HG03354 (cell line): ENCODE measurements at regions not wholly inside any gene's neighbourhood (a gene's known extent, or its start where the extent isn't known, plus 50 kb on each side); places are given as distances from the start of the nearest gene placed in this dataset.
"Not testable (repeated sequence)": the region's sequence is repeated elsewhere in the genome, so short reads cannot be mapped to it uniquely, and the experiment has no call there.

ENCODE experiments used
- ATAC-seq: cut with Tn5 transposase; IDR thresholded peaks from one replicate; pipeline ENCODE4 v1.9.1; 2021; ENCODE audit warnings: mild to moderate bottlenecking; ENCODE audit not compliant: unreplicated experiment, poor library complexity, severe bottlenecking

- not testable (repeated sequence) for ATAC-seq
These were observed 123.6 kb upstream of the RHOU start for GRCh38 chr1:228611707-228612106.

DNA sequence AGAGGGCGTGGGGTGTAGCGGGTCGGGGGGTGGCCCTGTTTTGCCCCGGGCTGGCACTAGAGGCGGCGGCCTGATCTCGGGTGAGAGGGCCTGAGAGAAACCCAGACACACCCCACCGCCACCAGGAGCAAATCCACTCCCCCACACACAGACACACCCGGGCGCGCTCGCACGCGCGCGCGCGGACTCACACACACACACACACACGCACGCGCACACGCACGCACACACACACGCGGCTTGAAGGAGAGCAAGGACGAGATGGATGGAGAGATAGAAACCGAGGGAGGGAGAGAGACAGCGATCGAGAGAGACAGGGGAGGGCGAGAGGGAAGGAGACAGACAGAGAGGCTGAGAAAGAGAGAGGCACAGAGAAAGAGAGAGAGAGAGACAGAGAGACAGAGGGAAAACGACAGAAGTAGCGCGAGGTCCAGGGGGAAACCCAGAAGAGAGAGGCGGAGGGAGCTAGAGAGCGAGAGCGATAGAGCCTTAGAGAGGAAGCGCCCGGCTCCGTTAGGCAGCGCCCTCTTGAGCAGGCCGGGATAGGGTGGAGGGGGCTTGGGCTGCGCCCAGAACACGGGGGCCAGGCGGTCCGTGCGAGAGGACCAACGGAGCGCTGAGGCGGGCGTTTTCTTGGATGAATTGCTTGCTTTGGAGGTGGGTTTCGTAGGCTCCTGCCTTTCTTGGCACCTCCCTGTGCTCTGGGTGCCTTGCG lies 113.1 kb upstream of the RHOU start:
- ATAC-seq = not testable (repeated sequence)

DNA sequence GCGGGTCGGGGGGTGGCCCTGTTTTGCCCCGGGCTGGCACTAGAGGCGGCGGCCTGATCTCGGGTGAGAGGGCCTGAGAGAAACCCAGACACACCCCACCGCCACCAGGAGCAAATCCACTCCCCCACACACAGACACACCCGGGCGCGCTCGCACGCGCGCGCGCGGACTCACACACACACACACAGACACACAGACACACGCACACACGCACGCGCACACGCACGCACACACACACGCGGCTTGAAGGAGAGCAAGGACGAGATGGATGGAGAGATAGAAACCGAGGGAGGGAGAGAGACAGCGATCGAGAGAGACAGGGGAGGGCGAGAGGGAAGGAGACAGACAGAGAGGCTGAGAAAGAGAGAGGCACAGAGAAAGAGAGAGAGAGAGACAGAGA lies 108.8 kb upstream of the RHOU start:
- not testable (repeated sequence) for ATAC-seq

DNA sequence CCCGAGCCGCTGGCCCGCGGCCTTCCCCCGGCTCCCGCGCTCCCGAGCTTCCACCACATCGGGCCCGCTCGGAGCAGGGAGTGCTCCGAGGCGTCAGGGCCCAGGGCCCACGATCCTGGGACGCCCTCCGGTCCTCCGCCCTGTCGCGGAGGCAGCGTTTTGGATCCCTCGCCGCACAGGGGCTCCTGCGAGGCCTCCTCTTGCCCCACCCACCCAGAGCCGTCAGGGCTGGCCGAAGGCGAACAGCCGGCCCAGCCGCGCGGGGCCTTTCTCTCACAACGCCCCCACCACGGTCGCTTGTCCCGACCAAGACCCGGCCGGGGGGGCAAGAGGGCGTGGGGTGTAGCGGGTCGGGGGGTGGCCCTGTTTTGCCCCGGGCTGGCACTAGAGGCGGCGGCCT lies 102.4 kb upstream of the RHOU start:
- not testable (repeated sequence) for ATAC-seq

DNA sequence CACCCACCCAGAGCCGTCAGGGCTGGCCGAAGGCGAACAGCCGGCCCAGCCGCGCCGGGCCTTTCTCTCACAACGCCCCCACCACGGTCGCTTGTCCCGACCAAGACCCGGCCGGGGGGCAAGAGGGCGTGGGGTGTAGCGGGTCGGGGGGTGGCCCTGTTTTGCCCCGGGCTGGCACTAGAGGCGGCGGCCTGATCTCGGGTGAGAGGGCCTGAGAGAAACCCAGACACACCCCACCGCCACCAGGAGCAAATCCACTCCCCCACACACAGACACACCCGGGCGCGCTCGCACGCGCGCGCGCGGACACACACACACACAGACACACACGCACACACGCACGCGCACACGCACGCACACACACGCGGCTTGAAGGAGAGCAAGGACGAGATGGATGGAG lies 100.0 kb upstream of the RHOU start:
- ATAC-seq = not testable (repeated sequence)

DNA sequence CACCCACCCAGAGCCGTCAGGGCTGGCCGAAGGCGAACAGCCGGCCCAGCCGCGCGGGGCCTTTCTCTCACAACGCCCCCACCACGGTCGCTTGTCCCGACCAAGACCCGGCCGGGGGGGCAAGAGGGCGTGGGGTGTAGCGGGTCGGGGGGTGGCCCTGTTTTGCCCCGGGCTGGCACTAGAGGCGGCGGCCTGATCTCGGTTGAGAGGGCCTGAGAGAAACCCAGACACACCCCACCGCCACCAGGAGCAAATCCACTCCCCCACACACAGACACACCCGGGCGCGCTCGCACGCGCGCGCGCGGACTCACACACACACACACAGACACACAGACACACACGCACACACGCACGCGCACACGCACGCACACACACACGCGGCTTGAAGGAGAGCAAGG lies 97.8 kb upstream of the RHOU start:
- ATAC-seq = not testable (repeated sequence)

DNA sequence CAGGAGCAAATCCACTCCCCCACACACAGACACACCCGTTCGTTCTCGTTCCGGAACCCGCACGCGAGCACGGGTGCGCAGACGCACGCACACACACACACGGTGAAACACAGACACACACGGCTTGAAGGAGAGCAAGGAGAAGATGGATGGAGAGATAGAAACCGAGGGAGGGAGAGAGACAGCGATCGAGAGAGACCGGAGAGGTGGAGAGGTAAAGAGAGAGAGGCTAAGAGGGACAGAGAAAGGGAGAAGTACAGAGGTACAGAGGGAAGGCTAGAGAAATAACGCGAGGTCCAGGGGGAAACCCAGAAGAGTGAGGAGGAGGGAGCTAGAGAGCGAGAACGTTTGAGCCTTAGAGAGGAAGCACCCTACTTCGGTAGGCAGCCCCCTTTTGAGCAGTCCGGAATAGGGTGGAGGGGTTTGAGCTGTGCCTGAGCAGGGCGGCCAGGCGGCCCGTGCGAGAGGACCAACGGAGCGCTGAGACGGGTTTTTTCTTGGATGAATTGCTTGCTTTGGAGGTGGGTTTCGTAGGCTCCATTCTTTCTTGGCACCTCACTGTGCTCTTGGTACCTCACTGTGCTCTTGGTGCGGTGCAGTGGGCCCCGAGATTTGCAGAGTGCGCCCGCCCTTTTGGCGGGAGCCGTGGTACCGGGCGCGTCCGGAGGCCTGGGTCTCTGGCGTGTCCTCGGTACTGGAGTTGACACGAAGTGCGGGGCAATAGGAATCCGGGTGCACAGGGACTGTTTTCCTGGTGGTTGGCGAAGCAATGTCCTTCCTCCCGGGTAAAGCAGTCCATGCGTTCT lies 88.4 kb upstream of the RHOU start:
- peak; percentile 63 for ATAC-seq

DNA sequence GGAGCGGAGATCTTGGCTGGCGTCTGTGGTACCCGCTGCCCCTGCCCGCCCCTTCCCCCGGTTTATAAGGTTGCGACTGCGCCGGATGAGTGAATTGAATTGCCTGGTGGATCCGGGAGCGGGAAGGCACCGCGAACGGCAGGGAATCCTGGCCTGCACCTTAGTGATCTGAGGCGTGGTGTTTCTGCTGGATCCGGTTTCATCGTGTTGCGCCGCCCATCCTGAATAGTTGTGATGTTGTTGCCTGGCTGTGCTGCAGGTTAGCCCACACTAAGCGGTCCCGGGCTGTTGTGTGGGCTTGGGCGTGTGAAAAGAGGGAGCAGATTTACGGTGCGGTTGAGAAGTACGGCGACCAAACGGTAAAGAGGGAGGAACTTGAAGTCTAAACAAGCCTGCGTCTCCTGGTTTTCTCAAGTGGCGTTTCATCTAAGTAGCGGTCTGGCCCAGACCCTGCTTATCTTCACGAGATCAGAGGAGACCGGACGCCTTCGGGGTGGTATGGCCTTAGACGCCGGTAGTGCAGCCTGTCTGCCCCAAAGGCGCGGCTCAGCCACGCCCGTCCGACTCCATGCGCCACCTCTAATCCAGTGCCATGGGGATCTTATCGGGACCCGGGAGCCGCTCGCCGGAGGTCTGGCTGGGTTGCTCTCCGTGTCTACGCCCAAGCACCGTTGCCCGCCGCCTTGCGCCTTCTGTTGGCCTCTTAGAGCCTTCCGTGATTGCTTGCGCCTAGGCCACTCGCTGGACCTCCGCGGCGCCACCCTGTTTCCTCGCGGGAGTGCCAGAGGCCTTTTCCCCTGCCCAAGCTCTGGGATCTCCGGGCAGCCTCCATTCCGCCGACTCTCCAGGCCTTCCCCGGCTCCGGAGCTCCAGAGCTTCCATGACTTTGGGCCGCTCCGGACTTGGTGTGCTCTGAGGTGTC lies 87.5 kb upstream of the RHOU start:
- ATAC-seq = peak; percentile 59

DNA sequence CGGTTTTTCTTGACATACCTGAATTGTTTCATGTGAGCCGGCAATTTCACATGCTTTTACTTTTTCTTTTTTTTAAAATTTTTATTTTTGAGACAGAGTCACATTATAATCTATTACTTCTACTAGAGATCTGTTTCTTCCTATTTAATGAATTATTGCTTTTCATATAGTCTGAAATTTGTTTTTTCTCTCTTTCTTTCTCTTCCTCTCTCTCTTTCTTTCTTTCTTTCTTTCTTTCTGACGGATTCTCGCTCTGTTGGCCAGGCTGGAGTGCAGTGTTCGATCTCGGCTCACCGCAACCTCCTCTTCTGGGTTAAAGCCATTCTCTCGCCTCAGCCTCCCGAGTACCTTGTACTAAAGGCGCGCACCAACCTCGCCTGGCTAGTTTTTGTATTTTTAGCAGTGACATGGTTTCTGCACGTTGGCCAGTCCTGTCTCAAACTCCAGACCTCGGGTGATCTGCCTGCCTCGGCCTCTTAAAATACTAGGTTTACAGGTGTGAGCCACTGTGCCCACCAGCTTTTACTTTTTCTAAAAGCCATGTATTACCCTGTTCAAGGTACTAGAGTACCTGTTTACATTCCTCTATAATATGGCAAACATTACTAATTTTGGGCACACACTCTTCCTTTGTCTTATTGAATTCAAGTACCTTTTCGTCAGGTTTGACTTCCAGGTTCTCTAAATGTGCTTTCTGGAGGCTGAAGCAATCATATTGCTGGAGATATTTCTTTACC lies 86.5 kb upstream of the RHOU start:
- ATAC-seq = no peak

DNA sequence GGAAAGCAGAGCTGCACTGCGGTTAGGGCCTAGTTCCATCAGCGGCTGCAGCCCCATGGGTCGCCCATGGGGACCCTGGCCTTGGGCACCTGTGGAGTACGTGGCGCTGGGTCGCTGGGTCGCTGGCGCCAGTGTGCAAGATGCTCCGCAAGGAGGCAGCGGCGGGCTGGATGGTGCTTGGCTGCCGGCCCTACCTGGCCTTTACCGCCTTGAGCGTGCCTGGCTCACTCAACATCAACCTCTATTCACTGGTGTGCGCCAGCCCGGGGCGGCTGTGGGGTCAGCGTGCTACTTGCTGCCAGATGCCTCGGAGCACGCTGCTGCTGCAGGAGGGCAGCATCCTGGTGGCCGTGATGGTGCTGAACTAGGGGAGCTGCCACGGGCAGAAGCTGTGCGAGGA lies 85.1 kb upstream of the RHOU start:
- no peak for ATAC-seq

DNA sequence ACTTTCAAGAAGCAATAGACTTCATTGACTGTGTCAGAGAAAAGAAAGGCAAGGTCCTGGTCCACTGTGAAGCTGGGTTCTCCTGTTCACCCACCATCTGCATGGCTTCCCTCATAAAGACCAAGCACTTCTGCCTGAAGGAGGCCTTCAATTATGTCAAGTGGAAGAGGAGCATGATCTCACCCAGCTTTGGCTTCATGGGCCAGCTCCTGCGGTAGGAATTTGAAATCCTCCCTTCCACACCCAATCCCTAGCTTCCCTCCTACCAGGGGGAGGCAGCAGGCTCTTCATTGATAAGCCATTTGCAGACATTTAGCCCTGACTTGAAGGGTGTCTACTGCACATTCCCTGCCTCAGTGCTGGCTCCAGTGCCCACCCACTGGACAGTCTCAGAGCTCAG lies 84.3 kb upstream of the RHOU start:
- ATAC-seq = no peak

DNA sequence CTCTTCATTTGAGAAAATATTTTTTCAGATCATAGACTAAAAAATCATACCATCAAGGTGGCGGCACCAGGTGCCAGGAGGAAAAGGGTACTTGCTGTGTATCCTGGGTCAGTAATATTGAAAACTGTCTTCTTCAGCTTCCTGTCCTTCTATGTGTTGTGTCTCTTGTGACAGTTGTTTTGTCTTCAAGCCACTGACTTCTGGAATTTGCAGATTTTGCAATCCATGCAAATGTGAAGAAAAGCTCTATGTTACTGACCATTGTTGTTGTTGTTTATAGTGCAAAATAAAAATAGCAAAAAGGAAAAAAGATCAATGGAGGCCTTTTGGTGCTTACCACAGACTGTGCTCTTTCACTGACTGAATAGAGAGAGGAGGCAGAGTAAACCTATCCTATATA lies 83.2 kb upstream of the RHOU start:
- no peak for ATAC-seq

- ATAC-seq = not testable (repeated sequence)
These were observed 82.2 kb upstream of the RHOU start for GRCh38 chr1:228653057-228653456.

DNA sequence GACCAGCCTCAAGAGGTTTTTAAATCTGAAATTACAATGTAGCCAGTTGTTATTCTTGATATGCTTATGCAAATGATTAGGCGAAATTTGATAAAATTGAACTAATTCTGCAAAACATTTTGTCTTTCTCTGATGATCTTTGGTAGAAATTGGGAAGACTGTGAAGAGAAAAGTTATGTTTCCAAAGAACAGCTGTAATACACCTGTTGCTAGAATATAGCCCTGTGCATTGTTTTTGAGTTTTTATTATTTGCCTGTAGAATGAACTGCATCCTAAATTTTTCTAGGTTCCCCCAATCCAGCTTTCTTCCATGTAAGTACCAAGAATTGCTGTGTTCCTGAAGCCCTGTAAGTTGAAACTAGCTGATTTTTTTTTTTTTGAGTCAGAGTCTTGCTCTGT lies 81.5 kb upstream of the RHOU start:
- no peak for ATAC-seq

DNA sequence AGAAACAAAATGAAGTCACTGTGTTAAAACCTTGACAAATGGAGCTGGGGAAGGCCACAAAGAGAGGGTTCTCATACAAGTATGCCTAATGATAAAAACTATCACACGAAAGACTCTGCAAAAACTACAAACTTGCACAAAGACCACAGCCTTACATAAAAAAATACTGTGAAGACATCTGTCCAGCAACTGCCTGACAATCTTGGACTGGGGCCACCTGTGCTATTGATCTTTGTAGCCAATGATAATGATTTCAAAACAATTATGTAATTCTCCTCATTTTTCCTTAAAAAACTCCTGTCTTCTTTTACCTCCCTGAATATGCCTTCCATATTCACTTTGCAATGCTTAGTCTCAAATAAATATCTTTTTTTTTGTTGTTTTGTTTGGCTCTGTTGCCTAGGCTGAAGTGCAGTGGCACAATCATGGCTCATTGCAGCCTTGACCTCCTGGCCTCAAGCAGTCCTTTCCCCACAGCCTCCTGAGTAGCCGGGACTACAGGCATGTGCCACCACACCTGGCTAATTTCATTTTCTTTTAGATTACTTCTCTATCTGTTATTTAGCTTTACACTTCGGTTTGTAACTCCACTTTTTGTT lies 79.4 kb upstream of the RHOU start:
- no peak for ATAC-seq

GRCh38 chr1:228662007-228662689 lies 73.1 kb upstream of the RHOU start:
- not testable (repeated sequence) for ATAC-seq

DNA sequence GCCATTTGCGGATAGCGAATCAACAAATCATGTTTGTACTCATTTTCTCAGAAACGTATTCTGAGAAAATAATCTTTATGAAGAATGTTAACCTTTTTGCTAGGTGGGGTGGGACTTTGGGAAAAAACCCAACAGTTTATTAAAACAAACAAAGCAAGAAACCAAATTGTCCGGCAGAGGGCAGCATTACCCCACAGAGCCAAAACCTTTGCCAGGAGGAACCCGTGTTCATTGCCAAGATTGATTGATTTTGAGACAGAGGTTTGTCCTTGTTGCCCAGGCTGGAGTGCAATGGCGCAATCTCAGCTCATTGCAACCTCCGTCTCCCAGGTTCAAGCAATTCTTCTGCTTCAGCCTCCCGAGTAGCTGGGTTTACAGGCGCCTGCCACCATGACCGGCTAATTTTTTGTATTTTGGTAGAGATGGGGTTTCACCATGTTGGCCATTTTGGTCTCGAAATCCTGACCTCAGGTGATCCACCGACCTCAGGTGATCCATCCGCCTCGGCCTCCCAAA lies 70.8 kb upstream of the RHOU start:
- no peak for ATAC-seq
